HT-29 (cell line): ENCODE measurements at regions not wholly inside any gene's neighbourhood (a gene's known extent, or its start where the extent isn't known, plus 50 kb on each side); places are given as distances from the start of the nearest gene placed in this dataset.
"Not testable (repeated sequence)": the region's sequence is repeated elsewhere in the genome, so short reads cannot be mapped to it uniquely, and the experiment has no call there.

Experiments used
- DNase-seq: peaks from one replicate; pipeline ENCODE4 v3.0.0-alpha.2; 2015; ENCODE audit warnings: low spot score

DNA sequence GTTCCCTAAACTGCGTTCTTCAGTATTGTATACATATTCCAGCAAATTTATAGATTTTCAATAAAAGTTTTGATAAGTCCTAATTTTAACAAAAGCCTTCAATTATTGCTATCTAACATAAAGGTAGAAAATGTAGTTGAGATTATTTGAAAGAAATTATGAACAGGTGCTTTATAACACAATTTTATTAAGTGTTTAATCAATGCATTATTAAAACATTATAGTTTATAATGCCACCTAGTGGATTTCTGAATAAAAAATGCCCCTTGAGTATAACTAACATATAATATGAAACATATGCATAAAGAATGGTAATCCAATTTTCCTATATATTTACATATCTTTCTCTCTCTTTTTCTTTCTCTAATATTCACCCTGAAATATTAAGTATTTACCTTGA lies 515.3 kb downstream of the SLC6A15 start:
- DNase-seq, result peak; percentile 39

DNA sequence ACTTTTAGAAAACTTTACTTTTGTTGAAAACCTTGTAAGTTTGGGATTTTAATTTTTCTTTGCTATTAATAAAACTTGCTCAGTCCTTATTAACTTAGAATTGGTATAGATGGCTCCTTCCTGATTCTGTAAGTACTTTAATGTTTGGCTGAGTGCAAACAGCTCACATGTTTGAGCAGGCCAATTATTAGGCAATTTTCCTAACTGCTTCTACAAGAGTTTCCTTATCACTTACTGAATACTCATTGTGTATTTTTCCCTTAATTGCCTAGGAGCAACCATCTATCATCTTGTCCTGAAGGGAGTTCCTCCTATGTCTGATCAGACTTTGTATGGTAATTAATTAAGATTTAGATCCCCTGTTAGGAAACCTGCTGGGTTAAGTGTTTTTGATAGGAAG lies 521.4 kb downstream of the SLC6A15 start:
- DNase-seq, result not testable (repeated sequence)

DNA sequence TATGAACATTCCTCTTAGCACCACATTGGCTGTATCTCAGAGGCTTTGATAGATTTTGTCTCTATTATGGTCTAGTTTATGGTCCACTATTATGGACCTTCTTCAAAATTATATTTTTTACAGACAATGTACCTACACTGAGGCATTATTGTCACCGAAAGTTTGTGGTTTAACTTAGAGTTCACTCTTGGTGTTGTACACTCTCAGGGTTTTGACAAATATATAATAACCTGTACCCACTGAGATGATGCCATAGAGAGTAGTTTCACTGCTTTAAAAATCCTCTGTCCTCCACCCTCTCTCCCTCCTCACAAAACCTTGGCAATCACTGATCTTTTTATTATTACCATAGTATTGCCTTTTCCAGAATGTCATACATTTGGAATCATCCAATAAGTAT lies 528.2 kb downstream of the SLC6A15 start:
- DNase-seq, result no peak

DNA sequence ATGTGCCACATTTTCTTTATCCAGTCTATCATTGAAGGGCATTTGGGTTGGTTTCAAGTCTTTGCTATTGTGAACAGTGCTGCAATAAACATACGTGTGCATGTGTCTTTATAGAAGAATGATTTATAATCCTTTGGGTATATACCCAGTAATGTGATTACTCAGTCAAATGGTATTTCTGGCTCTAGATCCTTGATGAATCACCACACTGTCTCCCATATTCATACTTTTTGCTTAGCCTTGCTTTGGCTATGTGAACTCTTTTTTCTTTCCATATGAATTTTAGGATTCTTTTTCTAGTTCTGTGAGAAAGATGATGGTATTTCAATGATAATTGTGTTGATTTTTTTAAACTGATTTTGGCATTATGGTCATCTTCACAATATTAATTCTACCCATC lies 530.1 kb downstream of the SLC6A15 start:
- DNase-seq, result not testable (repeated sequence)

DNA sequence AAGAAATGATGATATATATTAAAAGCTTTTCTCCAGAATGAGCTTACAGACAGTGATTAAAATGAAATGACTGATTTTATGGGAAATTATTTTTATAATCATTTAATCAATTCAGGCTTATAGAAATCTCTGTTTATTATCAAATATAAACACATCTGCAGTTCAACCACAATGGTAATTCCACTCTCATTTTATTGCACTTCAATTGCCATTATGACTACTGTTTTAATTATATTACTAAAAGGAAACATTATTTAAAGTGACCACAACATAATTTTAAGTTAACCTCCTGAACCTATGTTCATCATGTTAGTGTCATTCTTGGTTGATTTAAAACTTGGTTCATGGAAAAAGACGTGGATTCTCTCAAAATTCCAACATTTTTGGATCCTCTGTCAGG lies 536.3 kb downstream of the SLC6A15 start:
- DNase-seq, result no peak

DNA sequence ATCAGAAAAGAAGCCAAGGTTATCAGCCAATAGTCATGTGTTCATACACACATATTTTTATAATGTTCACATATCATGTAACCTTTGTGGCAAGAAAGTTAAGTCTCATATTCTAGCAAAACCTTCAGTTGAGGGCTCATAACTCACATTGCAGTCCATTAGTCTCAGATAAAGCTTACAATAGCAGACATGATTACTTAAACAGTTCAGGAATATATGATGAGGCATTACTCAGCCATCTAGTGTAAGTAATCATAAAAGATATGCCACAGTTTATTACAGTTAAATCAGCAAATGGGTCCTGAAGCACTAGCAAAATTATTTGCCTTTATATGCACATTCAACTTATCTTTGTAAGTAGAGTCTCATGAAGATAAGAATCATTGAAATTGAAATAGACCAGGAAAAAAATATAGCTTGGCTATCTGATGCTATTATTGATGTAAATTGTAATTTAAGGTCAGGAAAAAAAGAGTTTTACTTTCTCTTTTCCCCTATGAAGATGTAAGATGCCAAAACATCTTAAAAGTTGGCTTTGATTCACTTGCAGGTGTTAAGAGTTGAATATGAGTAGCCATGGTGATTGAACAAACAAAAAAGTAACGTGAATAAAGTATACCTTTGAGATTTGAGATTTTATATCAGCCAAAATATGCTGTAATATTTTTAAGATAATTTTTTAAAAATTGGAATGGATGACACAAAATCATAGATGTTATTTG lies 537.0 kb downstream of the SLC6A15 start:
- DNase-seq, result no peak

DNA sequence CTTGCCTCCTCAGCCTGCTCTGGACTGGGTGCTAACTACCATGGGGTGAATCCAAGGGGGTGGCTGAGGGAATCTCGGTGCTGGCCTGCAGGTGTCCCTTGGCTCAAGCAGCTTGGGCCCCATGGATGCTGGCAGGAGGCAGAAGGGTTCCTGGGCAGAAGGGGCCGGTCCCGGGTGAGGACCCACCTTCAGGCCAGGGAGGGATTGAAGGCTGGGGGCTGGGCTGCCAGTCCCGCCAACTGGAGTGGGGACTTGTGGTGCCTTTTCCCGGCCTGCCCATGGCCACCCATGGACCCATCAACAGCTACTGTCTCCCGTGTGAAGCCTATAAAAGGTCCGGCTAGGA lies 550.1 kb downstream of the SLC6A15 start:
- DNase-seq, result no peak

DNA sequence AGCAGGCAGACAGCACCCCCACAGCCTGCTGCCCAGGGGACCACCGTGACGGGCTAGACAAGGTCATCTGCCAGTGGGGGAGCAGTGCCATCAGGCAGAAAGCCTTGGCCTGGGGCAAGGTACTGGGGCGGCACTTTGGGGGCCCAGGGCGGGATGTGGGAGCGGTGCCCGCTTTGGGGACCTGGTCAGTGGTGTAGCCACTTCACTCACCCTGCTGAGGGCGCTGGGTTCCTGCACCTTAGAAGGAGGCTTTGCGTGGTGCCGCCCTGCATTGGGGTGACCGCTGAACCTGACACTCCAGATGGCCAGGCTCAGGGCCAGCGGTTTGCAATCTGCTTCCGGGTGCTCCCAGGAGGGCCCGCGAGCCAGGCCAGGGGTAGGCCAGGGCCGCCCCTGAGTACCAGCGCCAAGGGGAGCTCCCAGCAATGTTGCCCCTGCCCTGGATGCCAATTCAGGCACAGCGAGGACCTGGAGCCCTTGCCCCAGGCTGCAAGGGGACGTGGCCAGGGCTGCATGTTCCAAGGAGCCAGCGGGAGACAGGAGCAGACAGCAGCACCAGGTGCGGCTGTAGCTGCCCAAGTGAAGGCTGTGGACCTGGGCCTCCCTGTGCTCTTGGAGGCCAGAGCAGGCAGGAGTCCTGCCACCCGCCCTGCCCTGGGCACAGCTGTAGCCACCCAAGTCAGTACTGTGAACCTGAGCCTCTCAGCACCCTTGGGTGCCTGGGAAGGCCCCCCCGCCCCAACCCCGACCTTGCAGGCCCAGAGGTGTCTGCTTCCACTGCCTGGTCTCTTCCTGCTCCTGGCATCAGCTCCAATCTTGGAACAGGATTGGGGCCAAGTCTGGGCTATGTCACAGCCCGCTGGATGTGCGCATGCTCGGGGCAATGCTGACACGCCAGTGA lies 550.7 kb downstream of the SLC6A15 start:
- no peak for DNase-seq

DNA sequence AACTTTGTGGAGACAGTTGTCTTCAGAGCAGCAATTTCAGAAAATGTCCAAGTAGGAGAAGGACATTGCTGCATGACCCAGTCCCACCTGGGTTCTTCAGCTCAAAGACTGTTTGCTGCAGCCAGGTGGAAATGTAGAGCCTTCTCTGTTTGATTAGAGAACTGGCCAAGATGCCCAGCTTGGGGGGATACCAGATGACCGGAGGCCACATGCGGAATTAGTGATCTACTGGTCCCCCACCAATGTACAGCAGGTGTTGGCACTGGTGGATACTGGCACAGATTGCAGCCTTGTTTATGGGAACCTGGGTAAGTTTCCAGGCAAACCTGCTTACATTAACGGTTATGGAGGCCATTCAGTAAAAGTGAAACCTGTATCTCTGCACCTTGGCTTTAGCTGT lies 555.3 kb downstream of the SLC6A15 start:
- DNase-seq, result no peak

DNA sequence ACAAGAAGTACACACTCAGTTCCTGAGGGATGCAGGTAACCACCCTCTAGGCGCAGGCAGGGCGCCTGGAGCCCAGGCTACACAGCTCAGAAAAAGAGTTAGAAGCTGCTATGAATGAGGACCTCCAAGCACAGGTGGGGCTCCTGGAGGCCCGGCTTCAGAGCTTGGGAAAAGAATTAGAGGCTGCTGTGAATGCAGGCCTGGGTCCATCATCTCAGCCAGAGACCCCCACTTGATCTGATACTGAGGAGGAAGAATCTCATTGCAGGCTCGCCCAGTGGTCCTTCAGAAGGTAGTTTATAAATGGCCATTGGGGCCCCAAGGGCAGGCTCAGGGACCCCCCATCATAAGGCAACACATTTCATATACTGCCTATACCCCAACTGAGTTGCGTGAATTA lies 556.4 kb downstream of the SLC6A15 start:
- DNase-seq, result no peak

DNA sequence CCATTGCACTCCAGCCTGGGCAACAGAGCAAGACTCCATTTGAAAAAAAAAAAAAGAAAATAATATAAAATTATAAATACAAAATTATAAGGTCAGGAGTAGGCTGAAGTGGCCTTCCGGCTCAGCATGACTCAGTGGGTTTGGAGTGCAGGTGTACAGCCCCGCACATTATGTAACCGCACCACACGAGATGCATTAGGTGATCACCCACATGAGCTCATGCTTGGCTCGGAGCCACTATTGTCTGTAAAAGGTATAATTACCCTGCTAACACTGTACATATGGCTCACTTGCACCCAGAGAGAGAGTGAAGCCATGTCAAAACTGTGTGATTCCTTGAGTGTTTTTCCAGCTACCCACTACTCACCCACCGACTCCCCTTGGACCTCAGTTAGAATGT lies 557.0 kb downstream of the SLC6A15 start:
- DNase-seq, result no peak

DNA sequence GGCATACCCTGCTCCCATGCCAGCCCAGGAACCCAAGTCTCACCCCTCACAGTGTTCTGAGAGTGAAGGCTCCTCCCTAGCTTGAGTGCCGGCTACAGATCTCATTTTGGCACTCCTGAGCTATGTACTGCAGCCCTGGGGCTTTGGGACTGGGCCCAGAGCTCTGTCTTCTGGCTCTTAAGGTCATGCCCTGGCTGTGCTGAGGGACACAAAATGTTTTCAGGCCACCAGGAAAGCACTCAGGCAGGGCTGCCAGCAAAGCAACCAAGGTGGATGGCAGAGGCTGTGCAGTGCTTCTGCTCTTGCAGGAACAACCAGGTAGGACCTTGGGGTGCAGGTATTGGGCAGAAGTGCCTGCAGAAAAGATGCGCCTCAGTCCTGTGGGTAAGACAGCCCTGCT lies 564.0 kb downstream of the SLC6A15 start:
- no peak for DNase-seq

DNA sequence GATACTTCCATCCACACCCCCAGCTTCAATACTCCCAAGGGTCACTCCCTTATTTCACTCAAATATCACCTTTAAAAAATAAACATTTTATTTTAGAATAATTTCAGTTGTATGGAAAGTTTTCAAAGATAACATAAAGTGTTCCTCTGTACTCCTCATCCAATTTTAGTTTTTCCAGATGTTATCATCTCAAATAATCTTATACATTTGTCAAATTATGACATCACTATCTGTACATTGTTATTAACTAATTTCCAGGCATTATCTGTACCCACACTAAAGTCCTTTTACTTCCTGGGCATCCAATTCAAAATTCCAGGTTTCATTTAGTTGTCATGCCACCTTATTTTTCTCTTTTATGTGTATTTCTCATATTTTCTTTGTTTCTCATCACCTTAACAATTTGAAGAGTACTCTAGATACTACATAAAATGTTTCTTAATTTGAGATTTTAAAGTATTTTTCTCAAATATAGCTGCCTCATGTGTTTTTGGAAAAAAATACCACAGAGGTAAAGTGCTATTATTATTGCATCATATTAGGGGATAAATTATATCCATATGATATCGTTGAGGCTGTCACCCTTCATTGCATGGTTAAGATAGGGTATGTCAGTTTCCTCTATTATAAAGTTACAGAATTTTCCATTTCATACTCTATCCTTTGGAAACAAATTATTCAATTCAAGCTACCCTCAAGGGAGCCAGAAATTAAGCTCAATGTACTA lies 571.0 kb downstream of the SLC6A15 start:
- no peak for DNase-seq

DNA sequence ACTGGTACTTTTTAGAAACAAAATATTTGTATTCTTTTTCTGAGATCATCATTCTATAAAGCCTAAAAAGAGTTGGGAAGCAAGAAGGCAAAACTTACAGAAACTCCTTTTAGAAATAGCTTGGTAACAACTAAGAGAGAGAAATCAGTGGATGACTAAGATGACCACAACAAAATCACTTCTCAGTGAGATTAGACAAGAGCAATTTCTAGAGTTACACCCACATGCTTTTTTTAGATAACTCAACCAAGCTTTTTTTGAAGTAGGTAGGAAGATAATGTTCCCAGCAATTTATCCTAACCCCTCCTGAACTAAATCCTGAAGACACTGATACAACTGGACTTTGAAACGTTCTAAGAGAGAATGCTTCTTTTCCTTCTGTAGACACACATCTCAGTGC lies 576.4 kb downstream of the SLC6A15 start:
- DNase-seq, result no peak

DNA sequence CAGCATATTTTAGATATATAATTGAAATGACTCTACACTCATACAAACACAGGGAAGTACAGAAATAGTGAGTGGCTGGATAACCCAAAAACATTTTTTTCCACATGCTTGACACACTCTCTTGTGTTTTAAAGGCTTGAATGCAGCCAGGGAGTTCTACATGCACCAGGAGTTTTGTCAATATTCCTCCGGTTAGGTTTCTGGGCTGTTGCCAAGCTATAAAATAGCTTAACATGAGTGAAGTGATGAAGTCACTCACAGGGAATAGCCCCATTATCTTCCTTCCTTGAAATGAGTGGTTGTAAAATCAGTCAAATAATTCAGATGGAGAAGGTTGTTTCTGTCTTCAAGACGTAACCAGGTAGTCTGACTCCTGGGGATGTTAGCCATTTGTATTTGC lies 582.7 kb downstream of the SLC6A15 start:
- peak; percentile 18 for DNase-seq

DNA sequence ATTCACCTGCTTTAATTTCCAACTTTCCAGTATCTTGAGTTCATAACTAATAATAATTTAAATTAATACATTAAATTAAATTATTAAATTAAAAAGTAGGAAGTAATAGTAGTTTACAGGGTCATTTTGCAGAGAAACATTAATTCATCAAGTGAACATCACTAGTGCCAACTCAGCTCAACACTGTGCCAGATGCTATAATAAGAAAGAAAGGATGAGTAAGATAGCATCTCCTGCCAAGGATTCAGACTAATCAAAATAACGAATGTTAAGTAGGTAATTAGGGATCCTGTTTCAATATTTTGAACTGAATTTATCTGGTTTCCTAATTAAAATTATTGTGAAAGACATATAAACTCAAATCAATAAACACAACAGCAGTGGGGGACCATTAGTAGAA lies 596.7 kb downstream of the SLC6A15 start:
- no peak for DNase-seq

DNA sequence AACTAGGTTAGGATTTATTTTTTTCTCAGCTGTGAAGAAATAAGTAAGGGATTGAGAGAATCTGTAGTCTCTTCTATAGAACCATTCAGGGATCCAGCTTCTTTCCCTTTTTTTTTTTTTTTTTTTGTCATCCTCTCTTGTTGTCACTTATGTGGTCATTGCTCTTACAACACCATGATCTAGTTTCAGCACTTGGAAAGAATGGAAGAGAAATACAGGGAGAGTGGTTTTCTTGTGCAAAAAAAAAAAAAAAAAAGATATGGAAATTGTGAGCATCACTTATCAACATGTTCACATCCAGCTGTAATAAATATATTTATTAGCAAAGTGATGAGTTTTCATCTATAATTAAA lies 599.3 kb downstream of the SLC6A15 start:
- DNase-seq, result no peak

DNA sequence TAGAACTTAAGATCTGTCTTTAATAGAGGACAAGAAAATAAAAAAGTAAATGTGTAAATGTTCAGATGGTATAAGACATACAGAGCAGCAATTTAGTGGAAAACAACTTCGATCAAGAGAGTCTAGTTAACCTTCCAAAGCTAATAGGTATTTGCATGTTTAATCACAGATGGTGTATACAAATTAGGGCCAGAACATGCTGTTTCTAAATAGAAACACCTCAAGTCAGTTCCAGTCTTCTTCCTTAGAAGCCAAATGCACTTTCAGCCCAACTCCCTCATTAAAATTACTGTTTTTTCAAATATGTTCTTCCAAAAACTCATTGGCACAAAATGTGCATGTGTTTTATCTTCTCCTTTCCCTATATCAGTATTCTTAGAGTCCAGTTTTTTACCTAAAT lies 604.4 kb downstream of the SLC6A15 start:
- no peak for DNase-seq

DNA sequence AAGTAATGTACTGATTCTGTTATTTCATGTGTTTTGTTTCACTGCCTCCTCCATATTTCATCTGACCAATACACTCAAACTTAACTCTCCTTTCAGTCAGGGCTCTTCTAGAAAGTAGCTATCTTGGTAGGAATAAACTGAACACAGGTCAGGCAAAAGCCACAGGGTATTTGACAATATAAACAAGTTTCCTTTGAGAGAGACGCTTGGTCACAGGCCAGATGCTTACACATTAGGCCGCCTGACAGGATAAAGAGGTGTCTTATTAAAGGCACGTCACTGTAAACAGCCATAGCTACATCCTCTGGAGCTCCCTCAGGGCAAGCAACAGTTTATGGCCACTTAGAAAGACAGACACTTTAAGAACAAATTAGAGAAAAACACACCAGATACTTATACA lies 607.5 kb downstream of the SLC6A15 start:
- no peak for DNase-seq

DNA sequence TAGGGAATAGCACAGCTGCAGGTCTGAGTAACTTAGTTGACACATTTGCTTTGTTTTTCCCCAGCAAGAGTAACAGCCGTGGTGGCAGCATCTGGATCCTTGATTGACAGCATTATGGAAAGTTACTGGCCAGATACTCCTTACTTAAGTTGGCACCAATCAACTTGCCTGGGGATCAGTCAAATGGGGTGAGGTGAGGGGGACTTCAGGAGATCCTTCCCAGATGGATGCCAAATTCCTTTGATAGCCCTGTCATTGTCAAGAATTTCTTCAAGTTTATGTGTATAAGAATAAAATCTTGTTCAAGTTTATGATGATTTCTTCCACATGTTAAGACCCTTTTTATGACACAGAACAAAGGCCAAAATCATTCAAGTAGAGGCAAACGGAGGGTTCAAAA lies 618.4 kb downstream of the SLC6A15 start:
- DNase-seq, result no peak

DNA sequence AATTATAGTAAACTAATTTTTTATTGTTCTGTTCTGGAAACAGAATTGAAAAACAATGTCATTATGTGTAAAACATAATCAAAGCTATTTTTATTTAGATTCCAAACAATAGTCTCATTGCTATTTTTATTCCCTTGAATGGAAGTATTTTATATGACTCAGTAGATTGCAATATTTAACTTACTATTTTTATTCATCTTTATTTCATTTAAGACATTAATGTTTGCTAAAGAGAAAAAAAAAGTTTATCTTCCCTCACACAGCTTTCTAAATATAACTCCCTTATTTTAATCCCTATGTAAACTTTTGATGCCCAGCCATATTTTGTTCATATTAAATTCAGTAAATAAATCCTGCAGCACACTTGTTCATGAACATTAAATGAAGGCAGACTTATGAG lies 622.4 kb downstream of the SLC6A15 start:
- DNase-seq, result no peak

DNA sequence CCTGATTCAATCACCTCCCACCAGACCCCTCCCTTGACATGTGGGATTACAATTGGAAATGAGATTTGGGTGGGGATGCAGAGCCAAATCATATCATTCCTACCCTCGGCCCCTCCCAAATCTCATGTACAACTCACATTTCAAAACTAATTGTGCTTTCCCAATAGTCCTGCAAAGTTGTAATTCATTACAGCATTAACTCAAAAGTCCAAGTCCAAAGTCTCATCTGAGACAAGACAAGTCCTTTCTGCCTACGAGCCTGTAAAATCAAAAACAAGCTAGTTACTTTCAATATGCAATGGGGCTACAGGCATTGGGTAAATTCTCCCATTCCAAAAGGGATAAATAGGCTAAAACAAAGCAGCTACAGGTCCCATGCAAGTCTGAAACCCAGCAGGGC lies 634.6 kb downstream of the SLC6A15 start:
- DNase-seq, result no peak

DNA sequence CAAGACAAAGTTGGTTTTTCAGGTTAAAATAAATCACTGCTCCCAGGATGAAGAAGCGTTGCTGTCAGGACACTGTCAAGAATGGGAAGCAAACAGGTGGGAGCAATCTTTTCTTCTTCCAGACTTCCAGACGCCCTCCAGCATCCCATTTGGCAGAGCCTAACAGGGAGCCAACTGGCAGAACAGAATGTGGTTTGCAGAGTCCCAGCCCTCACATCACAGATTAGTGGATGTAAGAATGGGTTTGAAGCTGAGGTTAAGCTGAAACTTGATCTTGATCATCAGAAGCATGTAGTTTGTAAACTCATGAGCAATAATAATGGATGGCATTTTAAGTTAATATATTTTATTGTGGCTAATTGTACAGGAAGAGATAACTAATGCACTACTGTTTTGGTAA lies 636.4 kb downstream of the SLC6A15 start:
- no peak for DNase-seq
